GM12892 (cell line): ENCODE measurements at regions not wholly inside any gene's neighbourhood (a gene's known extent, or its start where the extent isn't known, plus 50 kb on each side); places are given as distances from the start of the nearest gene placed in this dataset.

Experiments used
- POLR2A ChIP-seq: IDR thresholded peaks from 2 replicates; pipeline ENCODE4 v1.6.1; 2011; ENCODE audit warnings: low read depth, low read length, control low read depth
- POLR2AphosphoS5 ChIP-seq: IDR thresholded peaks from 2 replicates; pipeline ENCODE4 v1.6.1; 2011; ENCODE audit warnings: low read depth, low read length, control low read depth
- TAF1 ChIP-seq: IDR thresholded peaks from 2 replicates; pipeline ENCODE4 v1.6.1; 2011; ENCODE audit warnings: low read depth, mild to moderate bottlenecking, control low read depth, low read length, borderline replicate concordance

DNA sequence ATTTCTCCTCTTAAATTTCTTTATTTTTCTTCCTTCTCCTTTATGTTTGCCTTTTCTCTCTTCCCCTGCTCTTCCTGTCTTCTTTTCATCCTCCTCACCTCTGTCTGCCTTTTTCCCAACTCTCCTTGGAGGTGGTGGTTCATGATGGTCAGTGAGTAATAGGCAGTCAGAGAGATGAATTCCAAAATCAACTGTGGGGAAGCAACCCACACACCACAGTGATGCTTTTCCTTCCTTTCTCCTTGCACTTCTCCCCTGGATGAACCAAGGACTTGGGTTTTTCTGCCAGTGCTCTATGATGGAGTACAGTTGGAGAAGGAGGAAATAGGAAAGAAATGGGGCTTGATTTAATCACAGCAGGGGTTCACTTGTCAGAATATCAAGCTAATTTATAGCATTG lies 153.8 kb downstream of the DCK start:
- TF ChIP-seq POLR2AphosphoS5, result no peak
- TF ChIP-seq POLR2A, result no peak
- TF ChIP-seq TAF1, result no peak
